GM19397 (cell line): ENCODE measurements at regions not wholly inside any gene's neighbourhood (a gene's known extent, or its start where the extent isn't known, plus 50 kb on each side); places are given as distances from the start of the nearest gene placed in this dataset.
"Not testable (repeated sequence)": the region's sequence is repeated elsewhere in the genome, so short reads cannot be mapped to it uniquely, and the experiment has no call there.

Experiments used
- ATAC-seq: cut with Tn5 transposase; IDR thresholded peaks from one replicate; pipeline ENCODE4 v1.9.1; 2021; ENCODE audit warnings: mild to moderate bottlenecking, moderate library complexity; ENCODE audit not compliant: unreplicated experiment

GRCh38 chr20:20799716-20800312 is 87.4 kb upstream of the RALGAPA2 start:
- ATAC-seq, result no peak

GRCh38 chr20:20797521-20798310 is 85.3 kb upstream of the RALGAPA2 start:
- ATAC-seq, result no peak

- ATAC-seq, result no peak
These were observed 84.5 kb upstream of the RALGAPA2 start for GRCh38 chr20:20796766-20797440.

- no peak for ATAC-seq
These were observed 83.3 kb upstream of the RALGAPA2 start for GRCh38 chr20:20795721-20796120.

- no peak for ATAC-seq
These were observed 82.7 kb upstream of the RALGAPA2 start for GRCh38 chr20:20795119-20795518.

- no peak for ATAC-seq
These were observed 81.1 kb upstream of the RALGAPA2 start for GRCh38 chr20:20793591-20793990.

- no peak for ATAC-seq
These were observed 79.5 kb upstream of the RALGAPA2 start for GRCh38 chr20:20791664-20792568.

- no peak for ATAC-seq
These were observed 75.9 kb upstream of the RALGAPA2 start for GRCh38 chr20:20788308-20788707.

GRCh38 chr20:20786428-20786827 is 74.0 kb upstream of the RALGAPA2 start:
- no peak for ATAC-seq

GRCh38 chr20:20785226-20785625 is 72.8 kb upstream of the RALGAPA2 start:
- no peak for ATAC-seq

- ATAC-seq, result not testable (repeated sequence)
These were observed 72.0 kb upstream of the RALGAPA2 start for GRCh38 chr20:20784450-20784849.

- ATAC-seq, result no peak
These were observed 71.0 kb upstream of the RALGAPA2 start for GRCh38 chr20:20783450-20783849.

- ATAC-seq, result no peak
These were observed 70.3 kb upstream of the RALGAPA2 start for GRCh38 chr20:20782755-20783154.

- ATAC-seq, result no peak
These were observed 69.8 kb upstream of the RALGAPA2 start for GRCh38 chr20:20782231-20782630.

- no peak for ATAC-seq
These were observed 68.6 kb upstream of the RALGAPA2 start for GRCh38 chr20:20781029-20781428.

- ATAC-seq, result no peak
These were observed 67.8 kb upstream of the RALGAPA2 start for GRCh38 chr20:20780127-20780824.

GRCh38 chr20:20778676-20779075 is 66.2 kb upstream of the RALGAPA2 start:
- ATAC-seq, result no peak

GRCh38 chr20:20772497-20773085 is 60.1 kb upstream of the RALGAPA2 start:
- no peak for ATAC-seq

GRCh38 chr20:20768202-20768815 is 55.9 kb upstream of the RALGAPA2 start:
- no peak for ATAC-seq
